HG03159 (cell line): ENCODE measurements at regions not wholly inside any gene's neighbourhood (a gene's known extent, or its start where the extent isn't known, plus 50 kb on each side); places are given as distances from the start of the nearest gene placed in this dataset.
A peak's percentile ranks its signal among the peaks of the same experiment; 100 is the strongest.

ENCODE experiments used
- ATAC-seq: cut with Tn5 transposase; IDR thresholded peaks from one replicate; pipeline ENCODE4 v1.9.1; 2021; ENCODE audit warnings: mild to moderate bottlenecking, moderate library complexity; ENCODE audit not compliant: unreplicated experiment

DNA sequence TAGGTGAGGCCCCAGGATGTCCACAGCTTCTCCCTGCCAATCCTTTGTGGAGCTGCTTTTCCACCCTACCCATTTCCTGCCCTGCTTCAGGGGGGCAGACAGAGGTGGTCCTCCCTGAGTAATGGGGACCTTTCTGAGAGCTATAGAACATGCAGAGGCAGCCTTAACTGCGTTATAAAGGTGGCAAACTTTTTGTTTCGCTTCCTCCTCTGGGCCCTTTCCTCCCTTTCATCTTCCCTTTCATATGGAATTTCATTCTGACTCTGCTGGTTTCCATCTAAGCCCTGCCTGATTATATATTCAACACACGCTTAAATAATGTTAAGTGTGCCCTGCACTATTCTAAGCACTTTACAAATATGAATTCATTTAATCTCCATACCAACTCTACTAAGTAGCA is 169.3 kb upstream of the E2F8 start:
- ATAC-seq: no peak

DNA sequence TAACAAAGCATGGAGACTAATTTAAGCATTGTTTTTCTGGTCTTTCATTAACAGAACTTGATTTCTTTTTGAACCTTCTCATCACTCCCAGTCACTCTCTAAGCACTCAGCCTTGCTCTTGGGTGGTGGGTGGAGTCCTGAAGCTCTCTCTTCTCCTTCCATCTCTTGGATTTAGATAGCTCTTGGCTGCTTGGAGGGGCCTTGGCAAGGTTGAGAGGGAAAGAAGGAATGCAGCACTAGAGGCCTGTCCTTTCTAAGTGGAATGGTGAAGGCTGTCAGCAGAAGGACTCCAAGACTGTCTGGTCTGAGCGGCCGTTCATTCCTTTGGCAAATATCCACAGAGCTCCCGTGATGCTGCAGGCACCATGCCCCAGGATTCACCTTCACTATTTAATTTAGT is 168.6 kb upstream of the E2F8 start:
- no peak for ATAC-seq

DNA sequence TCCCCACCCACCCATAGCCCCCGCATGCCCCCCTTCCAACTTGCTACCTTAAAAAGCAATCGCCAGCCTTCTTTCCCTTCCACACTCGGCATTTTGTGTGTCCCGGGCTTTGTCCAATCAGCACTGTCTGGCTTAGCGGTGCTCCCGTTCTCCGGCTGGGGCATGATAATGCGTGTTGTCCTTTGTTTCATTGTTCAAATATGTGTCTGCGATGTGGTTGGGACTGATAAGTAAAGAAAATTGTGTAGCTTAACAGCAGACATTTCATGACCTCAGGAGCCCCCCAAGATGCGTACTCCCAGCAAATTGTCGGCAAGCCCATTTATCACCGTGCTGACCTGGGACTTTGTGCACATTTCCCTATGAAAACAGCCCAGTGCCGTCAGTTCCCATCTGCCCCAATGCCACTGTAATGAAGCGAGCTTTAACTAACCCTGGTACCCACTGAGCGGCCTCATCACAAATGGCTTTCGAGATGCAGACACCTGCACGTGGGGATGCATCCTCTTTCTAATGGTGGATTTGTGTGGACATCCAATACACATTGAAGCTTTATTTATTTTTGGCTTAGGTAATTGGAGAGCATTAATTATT is 167.0 kb upstream of the E2F8 start:
- no peak for ATAC-seq

DNA sequence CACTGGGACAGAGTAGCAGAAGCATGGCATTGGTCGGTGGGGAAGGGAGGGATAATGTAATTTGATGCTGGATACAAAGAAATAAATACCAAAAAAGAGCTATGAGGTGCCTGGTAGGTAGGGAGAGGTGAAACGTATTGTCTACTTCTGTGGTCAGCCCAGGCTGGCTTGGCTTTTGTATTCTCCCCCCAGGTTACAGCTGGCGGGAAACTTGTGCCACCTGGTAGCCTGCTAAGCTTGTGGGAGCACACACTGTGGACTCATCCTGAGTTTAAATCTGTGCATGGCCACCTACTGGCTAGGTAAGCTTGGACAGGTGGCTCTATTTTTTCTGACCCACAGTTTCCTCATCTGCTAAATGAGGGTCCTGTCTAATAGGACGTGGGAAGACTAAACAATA is 165.2 kb upstream of the E2F8 start:
- no peak for ATAC-seq

DNA sequence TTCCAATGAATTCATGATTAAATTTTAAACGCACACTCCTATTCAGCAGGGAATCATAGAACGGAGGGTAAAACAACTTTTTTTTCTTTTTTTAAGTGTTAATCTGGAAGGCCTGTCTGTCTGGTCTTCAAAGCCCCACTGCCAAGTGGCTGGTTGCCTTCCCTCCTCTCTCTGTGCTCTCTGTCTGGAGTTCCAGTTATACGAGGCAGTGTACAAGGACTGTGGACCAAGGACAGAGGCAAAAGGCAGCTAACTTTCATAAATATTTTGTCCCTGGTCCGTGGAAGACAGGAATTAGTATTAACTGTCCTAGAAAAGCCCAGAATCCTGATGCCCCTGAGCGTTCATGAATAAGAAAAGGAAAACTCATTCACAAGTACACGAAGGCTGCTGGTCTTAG is 164.0 kb upstream of the E2F8 start:
- ATAC-seq: no peak

DNA sequence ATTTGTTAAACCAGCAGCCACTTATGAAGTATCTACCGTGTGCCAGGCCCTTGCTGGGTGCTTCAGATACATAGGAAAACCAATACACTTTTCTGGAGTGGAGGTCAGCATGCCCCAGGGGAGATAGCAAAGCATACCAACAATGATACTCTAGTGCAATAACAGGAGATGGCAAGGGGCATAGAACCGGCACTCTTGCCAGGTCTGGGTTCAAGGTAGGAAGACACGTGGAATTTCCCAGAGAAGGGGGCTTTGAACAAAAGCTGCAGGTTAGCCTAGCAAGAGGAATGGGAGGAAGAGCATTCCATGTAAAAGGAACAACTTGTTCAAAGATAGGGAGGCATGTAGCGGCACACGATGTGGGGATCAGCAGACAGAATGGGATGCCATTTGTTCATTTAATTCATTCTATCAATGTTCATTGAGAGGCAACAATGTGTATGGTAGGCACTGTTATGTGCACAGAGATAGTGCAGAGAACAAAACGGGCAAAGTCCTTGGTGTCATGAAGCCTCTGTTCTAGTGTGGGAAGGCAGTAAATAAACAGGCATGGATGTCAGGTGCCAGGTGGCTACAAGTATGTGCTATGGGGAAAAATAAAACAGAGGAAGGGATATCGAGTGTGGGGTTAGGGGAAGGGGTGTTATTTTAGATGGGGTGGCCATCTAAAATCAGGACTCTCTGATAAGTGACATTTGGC is 162.6 kb upstream of the E2F8 start:
- ATAC-seq: no peak

DNA sequence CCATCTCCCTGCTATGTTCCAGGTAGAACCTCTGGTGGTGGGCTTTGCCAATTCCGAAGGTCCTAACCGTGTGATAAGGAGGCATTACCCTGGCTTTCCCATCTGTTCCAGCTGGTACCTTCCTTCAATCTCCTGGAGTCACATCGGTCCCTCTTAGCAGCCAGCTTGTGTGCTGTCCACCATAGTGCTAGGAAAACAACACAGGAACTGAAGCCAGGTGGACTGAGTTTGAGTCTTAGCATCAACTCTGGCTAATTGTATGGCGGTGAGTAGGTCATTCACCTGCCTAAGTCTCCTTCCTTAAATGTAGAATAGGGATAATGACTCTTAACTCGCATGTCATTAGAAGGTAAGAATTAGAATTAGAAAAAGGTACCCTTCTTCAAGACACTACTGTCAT is 159.6 kb upstream of the E2F8 start:
- no peak for ATAC-seq

DNA sequence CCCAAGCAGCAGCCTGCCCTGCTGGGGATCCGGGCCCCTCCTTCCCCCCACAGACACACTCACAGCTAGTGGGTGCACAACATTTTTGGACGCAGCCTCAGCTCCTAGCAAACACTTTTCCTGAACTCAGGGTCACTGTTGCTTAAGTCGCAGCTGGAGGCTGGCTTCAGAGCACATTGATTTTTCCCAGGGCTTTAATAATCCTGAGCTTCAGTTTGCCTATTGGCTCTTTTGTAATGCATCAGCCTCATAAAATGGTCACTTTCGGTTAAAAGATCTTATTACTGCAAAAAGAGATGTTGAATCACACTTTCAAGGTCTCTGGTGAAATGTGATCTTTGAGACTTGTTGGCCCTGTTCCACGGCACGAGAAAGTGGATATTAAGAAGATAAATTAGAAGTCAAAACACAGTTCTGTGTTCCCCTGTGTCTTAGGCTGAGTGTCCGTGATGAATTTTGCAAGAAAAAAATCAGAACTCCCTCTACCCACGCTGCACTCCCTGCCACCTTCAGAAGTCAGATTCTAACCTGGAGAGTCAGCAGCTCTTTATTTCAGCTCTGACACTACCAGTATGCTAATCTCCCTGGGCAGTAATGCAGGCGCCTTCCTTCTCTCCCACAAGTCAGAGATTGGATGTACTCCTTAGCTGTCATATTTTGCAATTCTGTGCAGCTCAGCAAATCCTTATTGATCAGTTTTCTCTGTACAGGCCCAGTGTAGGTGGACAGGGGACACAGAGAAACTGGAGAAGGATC is 158.2 kb upstream of the E2F8 start:
- ATAC-seq: no peak

DNA sequence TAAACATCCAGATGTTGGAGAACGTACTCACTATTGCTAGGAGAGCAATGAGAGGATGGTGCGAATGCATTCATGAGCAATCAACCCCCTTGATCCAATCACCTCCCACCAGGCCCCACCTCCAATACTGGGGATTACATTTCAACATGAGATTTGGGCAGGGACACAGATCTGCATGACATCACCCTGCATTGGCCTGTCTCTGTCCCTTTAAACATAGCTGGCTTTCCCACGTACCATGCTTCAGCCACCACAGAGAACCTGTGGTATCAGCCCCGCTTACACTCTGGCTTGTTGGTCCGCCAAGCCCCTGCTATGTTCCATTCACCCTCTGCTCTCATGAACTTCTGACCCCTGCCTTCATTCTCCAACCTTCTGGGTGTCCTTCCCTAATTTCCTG is 157.5 kb upstream of the E2F8 start:
- no peak for ATAC-seq

DNA sequence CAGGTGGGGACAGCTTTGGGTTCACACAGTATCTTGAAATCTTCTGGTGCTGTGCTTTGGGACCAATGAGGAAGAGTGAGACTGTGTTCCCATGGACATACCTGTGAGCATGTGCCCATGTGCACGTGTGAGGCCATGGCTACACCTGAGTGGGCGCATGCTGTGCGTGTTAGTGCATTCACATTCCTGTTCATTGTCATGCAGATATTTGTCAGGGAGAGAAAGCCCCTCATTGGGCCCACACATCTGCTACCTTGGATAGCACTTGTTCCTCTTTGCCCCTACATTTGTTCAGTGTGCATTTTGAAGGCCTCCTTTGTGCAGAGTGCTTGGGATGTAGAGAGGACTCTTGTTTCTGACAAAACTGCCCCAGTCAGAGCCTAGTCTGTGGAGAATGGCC is 154.3 kb upstream of the E2F8 start:
- peak; percentile 16 for ATAC-seq

DNA sequence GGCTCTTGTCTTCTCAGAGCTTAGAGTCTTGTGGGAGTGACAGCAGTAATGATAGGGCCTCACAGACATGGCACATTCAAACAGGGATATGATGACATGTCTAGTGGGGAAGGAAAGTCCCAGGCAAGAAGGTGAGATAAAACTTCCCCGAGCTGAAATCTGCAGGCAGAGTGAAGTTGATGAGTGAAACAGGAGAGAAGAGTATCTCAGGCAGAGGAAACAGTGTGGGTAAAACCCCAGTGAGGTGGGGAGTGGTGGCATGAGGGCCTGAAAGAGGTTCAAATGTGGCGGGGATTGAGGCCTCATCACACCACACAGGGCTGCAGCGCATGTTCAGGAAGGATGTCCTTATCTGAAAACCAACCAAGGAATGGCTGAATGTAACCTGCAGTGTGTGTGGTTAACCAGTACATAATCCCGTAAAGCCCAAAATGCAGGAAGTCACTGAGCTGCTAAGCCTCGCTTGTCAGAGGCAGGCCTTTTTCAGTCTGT is 153.8 kb upstream of the E2F8 start:
- peak; percentile 63 for ATAC-seq

DNA sequence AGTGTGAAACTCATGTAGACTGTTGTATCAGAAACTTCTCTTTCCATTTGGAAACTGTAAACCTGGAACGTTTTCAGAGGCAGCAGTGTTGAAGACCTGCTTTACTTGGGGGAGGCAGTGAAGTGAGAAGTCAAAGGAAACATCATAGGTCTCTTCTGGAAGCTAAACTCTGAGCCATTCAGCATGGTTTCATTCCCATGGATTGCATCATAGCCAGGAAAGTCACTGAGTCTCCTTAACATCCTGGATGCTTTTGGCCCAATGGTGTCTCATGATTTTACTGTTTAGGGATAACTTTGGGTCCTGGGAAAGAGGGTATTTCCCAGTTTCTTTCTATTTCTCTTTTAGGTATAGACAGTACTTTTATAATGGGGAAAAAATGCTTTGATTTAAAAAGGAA is 153.2 kb upstream of the E2F8 start:
- no peak for ATAC-seq

DNA sequence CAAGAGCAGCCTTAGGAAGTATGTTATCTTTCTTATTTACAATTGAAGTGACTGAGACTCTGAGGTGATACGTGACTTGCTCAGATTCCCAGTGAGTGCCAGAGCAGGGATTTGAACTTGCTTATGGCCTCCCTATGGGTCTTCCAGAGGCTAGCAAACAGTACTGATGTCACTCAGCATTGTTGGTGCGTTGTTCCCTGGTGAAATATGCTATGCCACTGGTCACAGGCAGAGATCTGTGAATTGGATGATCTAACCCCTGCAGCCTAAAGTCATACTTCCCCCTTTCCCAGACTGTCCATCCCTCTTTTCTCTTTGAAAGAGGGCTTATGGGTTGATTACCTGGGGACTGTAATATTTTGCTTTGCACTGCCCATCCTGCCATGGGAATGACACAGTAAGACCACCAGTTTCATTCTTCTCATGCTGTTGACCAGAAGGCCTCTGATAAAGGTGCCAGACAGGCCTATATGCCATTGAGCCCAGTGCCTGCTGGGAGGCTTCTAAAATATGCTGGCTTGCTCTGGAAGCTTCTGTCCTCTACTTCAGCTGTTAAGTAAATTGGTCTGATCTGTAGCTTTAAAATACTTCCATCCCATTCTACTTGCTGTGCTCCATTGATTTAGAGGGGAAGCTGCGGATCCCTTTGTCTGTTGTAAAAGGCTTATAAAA is 152.2 kb upstream of the E2F8 start:
- no peak for ATAC-seq

DNA sequence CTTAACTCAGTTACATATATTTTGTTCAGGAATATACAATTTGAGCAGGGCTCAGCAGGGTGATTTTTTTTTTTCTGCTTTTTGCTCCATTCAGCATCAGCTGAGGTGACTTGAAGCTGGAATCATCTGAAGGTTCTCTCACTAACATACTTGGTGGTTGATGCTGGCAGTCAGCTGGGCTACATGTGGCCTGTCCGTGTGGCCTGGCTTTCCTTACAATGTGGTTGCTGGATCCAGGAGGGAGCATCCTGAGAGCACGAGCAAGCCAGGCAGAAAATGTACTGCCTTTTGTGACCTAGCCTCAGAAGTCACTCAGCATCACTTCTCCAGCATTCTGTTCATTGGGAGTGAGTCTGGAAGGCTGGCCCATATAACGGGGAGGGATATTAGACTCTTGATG is 151.6 kb upstream of the E2F8 start:
- no peak for ATAC-seq

DNA sequence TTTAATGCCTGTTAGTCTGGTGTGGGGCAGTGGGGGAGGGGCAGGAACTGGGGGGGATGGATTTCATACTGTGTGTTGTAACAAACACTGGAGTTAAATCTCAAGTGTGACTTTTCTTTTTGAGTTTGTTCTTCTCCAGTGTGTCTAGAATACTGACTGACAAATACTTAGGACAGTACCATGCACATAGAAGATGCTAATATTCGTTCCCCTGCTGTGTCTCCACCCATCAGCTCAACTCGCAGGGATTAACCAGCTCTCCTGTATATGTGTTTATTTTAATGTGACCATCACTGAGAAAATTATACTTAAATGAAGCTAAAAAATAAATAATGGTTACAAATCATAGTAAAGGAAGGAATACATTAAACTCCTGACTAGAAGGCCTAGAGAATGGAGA is 150.9 kb upstream of the E2F8 start:
- ATAC-seq: no peak

DNA sequence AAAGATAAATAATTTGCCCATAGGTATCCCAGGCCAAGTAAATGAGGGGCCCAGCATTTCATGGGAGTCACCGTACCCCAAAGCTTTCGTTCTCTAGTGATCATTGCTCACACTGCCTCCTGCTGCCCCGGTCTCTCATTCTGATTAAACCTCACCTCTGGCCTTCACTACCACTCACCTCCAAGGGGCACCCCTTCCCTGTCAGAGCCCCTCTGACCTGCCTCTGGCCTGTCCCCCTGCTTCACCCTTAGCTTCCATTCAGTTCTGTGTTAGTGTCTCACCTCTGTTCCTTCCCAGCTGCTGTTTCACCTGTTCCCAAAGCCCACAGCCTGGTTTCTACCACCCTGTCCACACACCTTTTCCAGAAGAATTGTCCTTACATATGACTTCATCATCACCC is 150.3 kb upstream of the E2F8 start:
- no peak for ATAC-seq

DNA sequence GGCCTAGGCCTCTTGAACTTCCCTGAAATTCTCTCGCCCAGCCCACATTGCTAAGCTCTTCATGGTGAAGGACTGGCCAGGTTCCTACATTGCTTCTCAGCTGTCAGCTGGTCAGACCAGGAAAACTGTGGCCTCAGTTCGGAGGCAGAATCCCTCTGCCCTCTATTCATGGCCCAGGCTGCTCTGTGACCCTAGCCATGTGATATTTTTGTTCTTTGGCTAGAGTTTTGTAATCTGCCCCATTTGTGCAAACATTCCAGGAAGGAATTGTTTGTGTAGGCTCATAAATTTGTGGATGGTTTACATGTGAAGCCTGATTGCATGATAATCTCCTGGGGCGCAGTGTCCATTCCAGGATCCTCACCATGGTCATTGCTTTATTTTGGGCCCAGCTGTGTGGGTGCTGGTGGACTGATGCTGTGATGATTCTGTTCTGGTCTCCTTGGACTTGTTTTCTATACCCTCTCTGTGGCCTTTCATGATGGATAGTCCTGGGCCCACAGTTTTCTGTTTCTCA is 149.1 kb upstream of the E2F8 start:
- no peak for ATAC-seq

DNA sequence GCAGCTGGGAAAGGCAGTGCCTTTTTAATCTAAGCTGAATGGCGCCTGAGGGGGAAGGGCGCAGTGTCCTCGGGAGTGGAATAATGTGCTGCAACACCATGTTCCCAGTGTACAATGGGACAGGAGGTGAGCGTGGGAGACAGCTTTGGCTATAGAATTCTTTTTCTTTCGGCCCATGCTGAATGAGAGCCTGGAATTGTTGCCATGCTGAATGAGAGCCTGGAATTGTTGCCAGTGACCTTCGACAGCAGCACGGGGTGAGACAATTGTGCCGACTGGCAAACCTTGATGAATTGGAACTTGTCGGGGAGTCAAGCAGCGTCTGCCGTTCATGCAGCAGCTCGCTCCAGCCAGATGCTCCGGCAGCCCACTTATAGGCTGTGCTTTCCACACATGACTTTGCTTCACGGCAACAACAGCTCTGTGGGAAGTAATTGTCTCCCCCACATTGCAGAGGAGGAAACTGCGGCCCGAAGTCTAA is 141.4 kb upstream of the E2F8 start:
- ATAC-seq: no peak

DNA sequence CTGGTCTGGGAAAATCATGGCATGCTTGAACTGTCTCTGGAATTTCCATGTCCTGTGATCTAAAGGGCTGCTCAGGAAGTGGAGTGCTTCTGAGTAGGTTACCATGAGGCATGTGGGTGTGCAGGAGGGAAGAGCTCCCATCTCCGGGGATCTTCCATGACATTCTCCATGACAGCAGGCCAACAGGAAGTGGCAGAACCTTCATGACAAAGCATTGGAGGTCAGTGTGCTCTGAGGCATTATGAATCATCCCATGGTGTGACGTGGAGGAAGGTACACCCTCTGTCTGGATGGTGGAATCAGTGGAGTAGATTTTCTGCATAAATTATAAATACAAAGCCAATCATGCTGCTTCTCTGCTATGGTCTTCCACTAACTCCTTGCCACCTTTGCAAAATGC is 139.6 kb upstream of the E2F8 start:
- no peak for ATAC-seq

DNA sequence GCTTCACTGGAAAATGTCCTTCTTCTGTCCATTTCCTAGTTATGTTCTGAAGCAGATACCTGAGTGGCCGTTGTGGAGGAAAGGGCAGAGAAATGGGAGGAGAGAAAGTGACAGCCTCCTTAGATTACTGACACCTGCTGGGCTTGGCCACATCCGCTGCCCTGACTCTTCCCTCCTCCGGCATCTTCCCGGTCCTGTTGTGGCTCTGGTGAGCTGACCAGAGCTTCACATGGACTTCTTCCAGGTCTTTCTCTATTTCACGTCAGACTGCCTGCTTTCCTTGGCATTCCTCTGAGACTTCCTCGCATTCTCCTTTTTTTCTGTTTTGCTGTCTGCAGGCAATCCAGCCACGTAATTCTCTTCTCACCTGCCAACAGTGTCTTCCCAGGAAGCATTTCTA is 138.7 kb upstream of the E2F8 start:
- ATAC-seq: no peak

DNA sequence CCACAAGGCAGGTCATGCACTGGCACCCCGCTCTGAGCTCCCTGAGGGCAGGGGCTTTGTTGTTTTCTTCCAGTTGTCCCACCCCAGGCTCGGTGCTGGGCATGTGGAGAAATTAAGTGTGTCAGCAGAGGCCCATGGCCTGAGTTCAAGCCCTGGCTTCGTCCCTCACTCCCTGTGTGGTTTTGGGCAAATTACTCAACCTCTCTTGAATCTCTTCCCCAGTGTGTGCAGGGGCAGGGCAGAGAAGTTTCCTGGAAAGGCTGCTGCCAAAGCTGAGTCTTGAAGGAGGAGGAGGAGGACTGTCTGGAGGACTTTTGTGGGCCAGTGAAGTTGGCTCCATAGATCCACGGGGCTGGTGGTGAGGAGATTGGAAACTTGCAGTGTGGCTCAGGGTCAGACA is 138.1 kb upstream of the E2F8 start:
- no peak for ATAC-seq
